ENCODE measurements at regions not wholly inside any gene's neighbourhood (a gene's known extent, or its start where the extent isn't known, plus 50 kb on each side); places are given as distances from the start of the nearest gene placed in this dataset.

DNA sequence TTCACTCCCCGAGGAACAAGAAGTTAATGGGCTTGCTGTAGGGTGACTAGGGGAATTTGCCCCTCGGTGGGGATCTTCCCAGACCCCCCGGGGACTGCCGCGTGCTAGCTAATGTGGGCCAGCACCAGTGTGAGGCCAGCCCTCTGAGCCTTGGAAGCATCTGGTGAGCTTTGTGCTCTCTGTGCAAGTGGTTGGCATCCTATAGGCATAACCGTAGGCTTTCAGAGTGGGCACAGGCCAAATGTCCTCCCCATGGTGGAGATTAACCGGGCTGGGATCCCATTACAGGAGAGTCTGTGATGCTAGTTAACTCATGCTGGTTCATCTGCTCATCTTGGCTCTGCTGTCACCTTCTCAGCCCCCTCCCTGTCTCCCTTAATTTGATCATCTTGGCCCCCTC, 125.7 kb downstream of the TRIM29 start:
- H3K27me3 ChIP-seq: peaks cover 0 to 81% (median 2%) of the 10 kb centered on the region in 4 donors
- no peaks in the 10 kb centered on the region for H3K36me3 ChIP-seq
- 66% methylated on average over 7 of the region's 7 CpGs for WGBS
- H3K4me3 ChIP-seq: no peak overlapping the region
- intact Hi-C loops (cut with DNase I): no loop called here
- DNase-seq (ENCODE audit: extremely low spot score): no peak
- TF ChIP-seq, protein P1, sequence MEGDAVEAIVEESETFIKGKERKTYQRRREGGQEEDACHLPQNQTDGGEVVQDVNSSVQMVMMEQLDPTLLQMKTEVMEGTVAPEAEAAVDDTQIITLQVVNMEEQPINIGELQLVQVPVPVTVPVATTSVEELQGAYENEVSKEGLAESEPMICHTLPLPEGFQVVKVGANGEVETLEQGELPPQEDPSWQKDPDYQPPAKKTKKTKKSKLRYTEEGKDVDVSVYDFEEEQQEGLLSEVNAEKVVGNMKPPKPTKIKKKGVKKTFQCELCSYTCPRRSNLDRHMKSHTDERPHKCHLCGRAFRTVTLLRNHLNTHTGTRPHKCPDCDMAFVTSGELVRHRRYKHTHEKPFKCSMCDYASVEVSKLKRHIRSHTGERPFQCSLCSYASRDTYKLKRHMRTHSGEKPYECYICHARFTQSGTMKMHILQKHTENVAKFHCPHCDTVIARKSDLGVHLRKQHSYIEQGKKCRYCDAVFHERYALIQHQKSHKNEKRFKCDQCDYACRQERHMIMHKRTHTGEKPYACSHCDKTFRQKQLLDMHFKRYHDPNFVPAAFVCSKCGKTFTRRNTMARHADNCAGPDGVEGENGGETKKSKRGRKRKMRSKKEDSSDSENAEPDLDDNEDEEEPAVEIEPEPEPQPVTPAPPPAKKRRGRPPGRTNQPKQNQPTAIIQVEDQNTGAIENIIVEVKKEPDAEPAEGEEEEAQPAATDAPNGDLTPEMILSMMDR (IDR thresholded peaks at IDR 0.05): no peak
- no peak for TF ChIP-seq POLR2AphosphoS5 (IDR thresholded peaks at IDR 0.05)
- TF ChIP-seq EP300 (IDR thresholded peaks at IDR 0.05): no peak
- no peak for TF ChIP-seq POLR2A (IDR thresholded peaks at IDR 0.05; ENCODE audit: low read depth)
- peaks cover 0 to 8% (median 5%) of the 10 kb centered on the region in 4 donors for H3K4me1 ChIP-seq
- no peak overlapping the region for H3K27ac ChIP-seq (replicated peaks in 1 of 4)
- no peaks in the 10 kb centered on the region for H3K9me3 ChIP-seq

DNA sequence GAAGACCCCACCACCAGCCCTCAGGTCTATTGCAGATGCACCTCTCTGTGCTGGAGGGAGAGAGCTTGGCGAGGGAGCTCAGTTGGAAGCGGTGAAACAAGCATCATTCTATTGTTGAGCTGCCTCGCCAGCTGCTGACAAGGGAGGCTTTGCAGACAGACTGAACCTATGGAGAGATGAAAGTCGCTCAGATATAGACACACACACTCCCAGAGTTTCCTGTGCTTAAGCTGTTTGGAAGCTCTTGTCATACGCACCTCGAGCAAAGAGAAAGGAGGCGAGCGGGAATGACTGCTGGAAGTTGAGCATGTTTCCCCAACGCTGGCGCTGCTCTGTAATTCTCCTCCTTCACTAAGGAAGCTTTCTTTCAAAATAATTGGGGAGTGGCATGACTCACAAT, 126.1 kb downstream of the TRIM29 start:
- H3K27ac ChIP-seq (replicated peaks in 1 of 4): no peak overlapping the region
- H3K4me1 ChIP-seq: peaks cover 0 to 8% (median 5%) of the 10 kb centered on the region in 4 donors
- no peak for DNase-seq (ENCODE audit: extremely low spot score)
- TF ChIP-seq POLR2A (IDR thresholded peaks at IDR 0.05; ENCODE audit: low read depth): no peak
- no peak for TF ChIP-seq POLR2AphosphoS5 (IDR thresholded peaks at IDR 0.05)
- no peak for TF ChIP-seq EP300 (IDR thresholded peaks at IDR 0.05)
- TF ChIP-seq, protein P1 (IDR thresholded peaks at IDR 0.05): no peak
- no peak overlapping the region for H3K4me3 ChIP-seq
- no peaks in the 10 kb centered on the region for H3K9me3 ChIP-seq
- WGBS: 61% methylated on average over 10 of the region's 10 CpGs
- H3K27me3 ChIP-seq: peaks cover 0 to 77% (median 2%) of the 10 kb centered on the region in 4 donors
- H3K36me3 ChIP-seq: no peaks in the 10 kb centered on the region
- intact Hi-C loops (cut with DNase I): no loop called here

DNA sequence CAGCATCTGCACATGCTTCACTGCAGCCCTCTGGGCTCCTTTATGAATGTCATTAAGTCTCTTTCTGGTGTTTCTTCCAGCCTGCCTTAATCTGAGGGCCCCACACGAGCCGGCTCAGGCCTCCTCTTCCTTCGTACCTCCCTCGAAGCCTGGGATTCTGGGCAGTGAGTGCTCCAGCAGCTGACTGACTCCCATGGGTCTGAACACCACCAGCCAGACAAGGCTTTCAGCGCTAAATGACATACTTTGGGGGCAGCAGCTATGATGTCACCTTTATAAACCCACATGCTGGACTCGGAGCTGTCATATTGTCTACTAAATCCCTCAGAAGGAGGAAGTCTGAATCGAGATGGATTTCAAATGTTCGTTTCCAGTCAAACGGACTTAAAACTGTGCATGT, 127.1 kb downstream of the TRIM29 start:
- TF ChIP-seq POLR2AphosphoS5 (IDR thresholded peaks at IDR 0.05) (no peak), EP300 (IDR thresholded peaks at IDR 0.05) (no peak), POLR2A (IDR thresholded peaks at IDR 0.05; ENCODE audit: low read depth) (no peak)
- TF ChIP-seq, protein P1 (IDR thresholded peaks at IDR 0.05): no peak

DNA sequence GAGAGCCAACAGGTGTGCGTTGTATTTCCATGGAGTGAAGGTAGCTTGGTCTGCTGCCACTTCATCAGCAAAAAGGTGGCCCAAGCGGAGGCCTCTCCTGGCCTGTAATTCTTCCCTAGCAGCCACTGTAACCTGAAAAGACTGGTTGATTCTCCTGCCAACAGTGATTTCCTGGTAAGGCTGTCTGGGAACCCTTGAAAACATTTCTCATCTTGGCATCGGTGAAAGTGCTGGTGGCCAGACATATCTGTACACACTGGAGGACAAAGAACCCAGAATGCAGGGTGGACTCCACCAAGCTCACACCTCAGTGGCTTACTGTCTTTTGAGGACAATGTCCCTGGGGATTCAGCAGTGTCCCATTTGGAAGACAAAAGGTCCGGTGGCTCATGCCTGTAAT, 128.0 kb downstream of the TRIM29 start:
- peaks cover 0 to 8% (median 5%) of the 10 kb centered on the region in 4 donors for H3K4me1 ChIP-seq
- no peak for DNase-seq (ENCODE audit: extremely low spot score)
- no peaks in the 10 kb centered on the region for H3K36me3 ChIP-seq
- no peak overlapping the region for H3K4me3 ChIP-seq
- no peaks in the 10 kb centered on the region for H3K9me3 ChIP-seq
- no peak overlapping the region for H3K27ac ChIP-seq (replicated peaks in 1 of 4)
- WGBS: 74% methylated on average over 3 of the region's 4 CpGs
- no peak for TF ChIP-seq POLR2A (IDR thresholded peaks at IDR 0.05; ENCODE audit: low read depth)
- no peak for TF ChIP-seq EP300 (IDR thresholded peaks at IDR 0.05)
- TF ChIP-seq POLR2AphosphoS5 (IDR thresholded peaks at IDR 0.05): no peak
- TF ChIP-seq, protein P1 (IDR thresholded peaks at IDR 0.05): no peak
- peaks cover 0 to 58% (median 2%) of the 10 kb centered on the region in 4 donors for H3K27me3 ChIP-seq
- intact Hi-C loops (cut with DNase I): no loop called here

More for the DNA sequence above, 127.1 kb downstream of the TRIM29 start:
- Histone ChIP-seq H3K27ac (replicated peaks in 1 of 4) (no peak overlapping the region), H3K4me1 (peaks cover 0 to 8% (median 5%) of the 10 kb centered on the region in 4 donors), H3K27me3 (peaks cover 0 to 66% (median 2%) of the 10 kb centered on the region in 4 donors), H3K36me3 (no peaks in the 10 kb centered on the region), H3K4me3 (no peak overlapping the region), H3K9me3 (no peaks in the 10 kb centered on the region)
- no peak for DNase-seq (ENCODE audit: extremely low spot score)
- 61% methylated on average over 9 of the region's 9 CpGs for WGBS
- intact Hi-C loops (cut with DNase I): no loop called here

DNA sequence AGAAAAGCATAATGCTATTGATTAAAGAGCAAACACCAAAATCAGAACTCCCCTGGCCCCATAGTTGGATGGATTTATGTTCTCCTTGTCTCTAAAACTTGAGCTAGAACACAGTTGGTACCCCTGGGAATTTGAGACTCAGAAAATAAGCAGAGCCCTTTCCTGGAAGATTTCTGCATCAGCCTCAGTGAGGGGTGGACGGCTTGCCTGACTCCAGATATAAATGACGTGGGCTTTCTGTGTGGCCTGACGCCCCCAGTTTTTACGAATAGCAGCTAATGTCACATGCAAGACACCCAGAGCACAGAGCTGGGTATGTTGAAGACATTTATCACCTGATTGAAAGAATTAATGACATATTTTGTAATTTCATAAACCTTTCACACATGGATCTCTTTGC, 130.8 kb downstream of the TRIM29 start:
- DNase-seq (ENCODE audit: extremely low spot score): no peak
- TF ChIP-seq, protein P1 (IDR thresholded peaks at IDR 0.05): no peak
- TF ChIP-seq POLR2AphosphoS5 (IDR thresholded peaks at IDR 0.05) (no peak), POLR2A (IDR thresholded peaks at IDR 0.05; ENCODE audit: low read depth) (no peak), EP300 (IDR thresholded peaks at IDR 0.05) (no peak)
- intact Hi-C loops (cut with DNase I): no loop called here
- H3K4me1 ChIP-seq: no peaks in the 10 kb centered on the region
- no peak overlapping the region for H3K27ac ChIP-seq (replicated peaks in 1 of 4)
- H3K9me3 ChIP-seq: no peaks in the 10 kb centered on the region
- 84% methylated on average over 4 of the region's 4 CpGs for WGBS
- H3K4me3 ChIP-seq: no peak overlapping the region
- no peaks in the 10 kb centered on the region for H3K36me3 ChIP-seq
- peaks cover 0 to 50% (median 2%) of the 10 kb centered on the region in 4 donors for H3K27me3 ChIP-seq
